Gastroesophageal sphincter (tissue), 4 donors: ENCODE measurements at regions not wholly inside any gene's neighbourhood (a gene's known extent, or its start where the extent isn't known, plus 50 kb on each side); places are given as distances from the start of the nearest gene placed in this dataset.

Source experiments
- ATAC-seq: fragments of 150-250 bp; one replicate; pipeline ENCODE4 v1.9.1; 2016; ENCODE audit warnings: mild to moderate bottlenecking, moderate library complexity
- H3K27ac ChIP-seq, 4 donors: fragments of 200-600 bp; sonication (generic) in 3 of 4; 1 replicate in 3 of 4; 2 replicates in 1 of 4; pipeline ENCODE4 v1.5.1; 2016 to 2019
- H3K27me3 ChIP-seq: fragments of 200-600 bp; sonication (generic); one replicate; pipeline ENCODE4 v1.5.1; 2019
- H3K36me3 ChIP-seq, 2 donors: fragments of 200-600 bp; sonication (generic); one replicate each; pipeline ENCODE4 v1.5.1; 2019; ENCODE audit warnings: control low read depth in 1 of 2
- H3K4me1 ChIP-seq, 3 donors: fragments of 200-600 bp; sonication (generic); 1 replicate in 2 of 3; 2 replicates in 1 of 3; pipeline ENCODE4 v1.5.1; 2016 to 2019; ENCODE audit warnings: control low read depth in 2 of 3
- H3K4me3 ChIP-seq, 2 donors: fragments of 200-600 bp; sonication (generic); one replicate each; pipeline ENCODE4 v1.5.1; 2019; ENCODE audit warnings: mild to moderate bottlenecking in 1 of 2, moderate library complexity in 1 of 2
- H3K9me3 ChIP-seq, 3 donors: fragments of 200-600 bp; sonication (generic); one replicate each; pipeline ENCODE4 v1.5.1; 2017 to 2019; ENCODE audit warnings: control low read depth in 2 of 3
- EP300 ChIP-seq: sonication (generic); formaldehyde crosslinking; IDR thresholded peaks from one replicate; pipeline ENCODE4 v1.6.1; 2017; ENCODE audit warnings: antibody characterized with exemption, mild to moderate bottlenecking
- POLR2A ChIP-seq, 2 donors: fragments of 450-650 bp; IDR thresholded peaks; one replicate each; pipeline ENCODE4 v1.6.1; 2017; ENCODE audit warnings: antibody characterized with exemption in 2 of 2, mild to moderate bottlenecking in 2 of 2, moderate library complexity in 1 of 2
- POLR2AphosphoS5 ChIP-seq: sonication (generic); formaldehyde crosslinking; IDR thresholded peaks from one replicate; pipeline ENCODE4 v1.6.1; 2017; ENCODE audit warnings: antibody characterized with exemption
- WGBS, 2 donors: methylation state at CpG; one replicate each; pipeline ENCODE4 v1.1.5; 2018; ENCODE audit warnings: low coverage in 1 of 2; 5-methylcytosine and 5-hydroxymethylcytosine counted together
- TF ChIP-seq, protein P1 (sequence below), 4 experiments: fragments of 200-600 bp in 2 of 4; fragments of 450-650 bp in 2 of 4; sonication (generic) in 1 of 4; IDR thresholded peaks; one replicate each; pipeline ENCODE4 v1.5.1; 2017 to 2019; ENCODE audit warnings: antibody characterized with exemption in 4 of 4, mild to moderate bottlenecking in 2 of 4, moderate library complexity in 2 of 4

DNA sequence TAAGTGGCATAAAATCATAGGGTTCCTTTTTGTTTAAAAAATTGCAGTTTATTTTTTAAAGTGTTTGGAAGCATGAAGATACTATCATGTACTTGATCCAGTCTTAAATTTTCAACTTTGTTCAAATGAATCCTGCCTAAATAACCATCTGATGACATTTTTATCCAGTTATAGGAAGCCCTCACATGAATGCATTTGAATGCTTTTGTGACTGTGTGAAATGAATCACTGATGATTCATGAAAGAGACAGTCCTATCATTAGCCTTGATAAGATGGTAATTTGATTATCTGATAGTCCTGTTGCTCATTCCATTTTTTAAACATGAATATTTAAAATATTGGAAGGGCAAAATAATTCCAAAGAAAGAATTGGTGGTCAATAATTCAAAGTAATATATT is 401.9 kb upstream of the ROBO2 start:
- Histone ChIP-seq H3K4me1 (no peaks in the 10 kb centered on the region), H3K27me3 (no peaks in the 10 kb centered on the region), H3K27ac (no peak overlapping the region), H3K9me3 (no peaks in the 10 kb centered on the region), H3K4me3 (no peak overlapping the region), H3K36me3 (no peaks in the 10 kb centered on the region)
- no peak for TF ChIP-seq POLR2A (IDR thresholded peaks at IDR 0.05)
- TF ChIP-seq EP300: no peak
- TF ChIP-seq POLR2AphosphoS5: no peak
- TF ChIP-seq, protein P1, sequence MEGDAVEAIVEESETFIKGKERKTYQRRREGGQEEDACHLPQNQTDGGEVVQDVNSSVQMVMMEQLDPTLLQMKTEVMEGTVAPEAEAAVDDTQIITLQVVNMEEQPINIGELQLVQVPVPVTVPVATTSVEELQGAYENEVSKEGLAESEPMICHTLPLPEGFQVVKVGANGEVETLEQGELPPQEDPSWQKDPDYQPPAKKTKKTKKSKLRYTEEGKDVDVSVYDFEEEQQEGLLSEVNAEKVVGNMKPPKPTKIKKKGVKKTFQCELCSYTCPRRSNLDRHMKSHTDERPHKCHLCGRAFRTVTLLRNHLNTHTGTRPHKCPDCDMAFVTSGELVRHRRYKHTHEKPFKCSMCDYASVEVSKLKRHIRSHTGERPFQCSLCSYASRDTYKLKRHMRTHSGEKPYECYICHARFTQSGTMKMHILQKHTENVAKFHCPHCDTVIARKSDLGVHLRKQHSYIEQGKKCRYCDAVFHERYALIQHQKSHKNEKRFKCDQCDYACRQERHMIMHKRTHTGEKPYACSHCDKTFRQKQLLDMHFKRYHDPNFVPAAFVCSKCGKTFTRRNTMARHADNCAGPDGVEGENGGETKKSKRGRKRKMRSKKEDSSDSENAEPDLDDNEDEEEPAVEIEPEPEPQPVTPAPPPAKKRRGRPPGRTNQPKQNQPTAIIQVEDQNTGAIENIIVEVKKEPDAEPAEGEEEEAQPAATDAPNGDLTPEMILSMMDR (IDR thresholded peaks at IDR 0.05): no peak
- ATAC-seq: no peak

GRCh38 chr3:76643623-76644304 is 396.1 kb upstream of the ROBO2 start:
- Histone ChIP-seq H3K4me3 (no peak overlapping the region), H3K27ac (no peak overlapping the region), H3K4me1 (no peaks in the 10 kb centered on the region), H3K27me3 (no peaks in the 10 kb centered on the region), H3K9me3 (no peaks in the 10 kb centered on the region), H3K36me3 (no peaks in the 10 kb centered on the region)
- TF ChIP-seq EP300 (no peak), POLR2AphosphoS5 (no peak), POLR2A (IDR thresholded peaks at IDR 0.05) (no peak)
- TF ChIP-seq, protein P1 (IDR thresholded peaks at IDR 0.05): no peak
- no peak for ATAC-seq

DNA sequence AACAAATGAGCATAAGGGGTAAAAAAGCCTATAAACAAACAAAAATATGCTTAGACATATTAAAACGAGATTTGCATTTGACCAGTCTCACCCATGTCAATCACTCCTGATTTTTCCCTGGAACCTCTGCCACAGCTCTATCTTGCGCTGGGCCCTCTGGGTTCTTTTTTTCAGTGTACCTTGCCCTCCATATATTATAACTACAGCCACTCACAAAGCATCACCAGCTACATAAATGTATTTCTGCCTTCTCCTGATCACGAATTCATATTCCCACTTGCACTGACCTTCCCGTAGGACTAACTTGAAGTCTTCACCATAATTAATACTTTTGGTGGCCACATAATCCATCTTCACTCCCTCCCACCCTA is 395.6 kb upstream of the ROBO2 start:
- no peaks in the 10 kb centered on the region for H3K36me3 ChIP-seq
- 54 to 60% methylated on average over 4 of the region's 4 CpGs for WGBS, 2 donors

DNA sequence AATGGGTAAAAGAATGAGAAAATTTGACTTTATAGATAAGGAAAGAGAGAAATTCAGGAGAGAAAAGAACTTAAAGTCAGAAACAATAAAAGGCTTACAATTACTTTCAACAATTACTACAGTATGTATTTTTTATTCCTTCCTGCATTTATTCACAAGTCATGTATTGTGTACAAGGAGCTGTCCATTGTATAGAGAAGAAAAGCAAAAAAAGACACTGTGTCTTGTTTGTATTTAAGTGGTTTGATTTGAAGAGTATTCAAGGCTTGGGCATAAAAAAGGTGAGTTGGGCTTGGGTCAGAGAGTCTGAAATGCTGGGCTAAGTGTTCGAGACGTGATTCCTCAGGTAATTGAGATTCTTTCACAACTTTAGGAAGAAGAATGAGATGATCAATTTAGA is 394.2 kb upstream of the ROBO2 start:
- ATAC-seq: no peak
- 88 to 92% methylated on average over 2 of the region's 2 CpGs for WGBS, 2 donors
- no peaks in the 10 kb centered on the region for H3K27me3 ChIP-seq
- H3K4me1 ChIP-seq: no peaks in the 10 kb centered on the region
- H3K4me3 ChIP-seq: no peak overlapping the region
- TF ChIP-seq POLR2A (IDR thresholded peaks at IDR 0.05): no peak
- TF ChIP-seq, protein P1 (IDR thresholded peaks at IDR 0.05): no peak
- TF ChIP-seq POLR2AphosphoS5: no peak
- TF ChIP-seq EP300: no peak
- no peak overlapping the region for H3K27ac ChIP-seq
- no peaks in the 10 kb centered on the region for H3K9me3 ChIP-seq
- no peaks in the 10 kb centered on the region for H3K36me3 ChIP-seq

More for the DNA sequence above, 395.6 kb upstream of the ROBO2 start:
- no peaks in the 10 kb centered on the region for H3K9me3 ChIP-seq
- no peaks in the 10 kb centered on the region for H3K27me3 ChIP-seq
- H3K27ac ChIP-seq: no peak overlapping the region
- TF ChIP-seq POLR2A (IDR thresholded peaks at IDR 0.05) (no peak), EP300 (no peak), POLR2AphosphoS5 (no peak)
- TF ChIP-seq, protein P1 (IDR thresholded peaks at IDR 0.05): no peak
- H3K4me1 ChIP-seq: no peaks in the 10 kb centered on the region
- no peak overlapping the region for H3K4me3 ChIP-seq
- ATAC-seq: no peak

DNA sequence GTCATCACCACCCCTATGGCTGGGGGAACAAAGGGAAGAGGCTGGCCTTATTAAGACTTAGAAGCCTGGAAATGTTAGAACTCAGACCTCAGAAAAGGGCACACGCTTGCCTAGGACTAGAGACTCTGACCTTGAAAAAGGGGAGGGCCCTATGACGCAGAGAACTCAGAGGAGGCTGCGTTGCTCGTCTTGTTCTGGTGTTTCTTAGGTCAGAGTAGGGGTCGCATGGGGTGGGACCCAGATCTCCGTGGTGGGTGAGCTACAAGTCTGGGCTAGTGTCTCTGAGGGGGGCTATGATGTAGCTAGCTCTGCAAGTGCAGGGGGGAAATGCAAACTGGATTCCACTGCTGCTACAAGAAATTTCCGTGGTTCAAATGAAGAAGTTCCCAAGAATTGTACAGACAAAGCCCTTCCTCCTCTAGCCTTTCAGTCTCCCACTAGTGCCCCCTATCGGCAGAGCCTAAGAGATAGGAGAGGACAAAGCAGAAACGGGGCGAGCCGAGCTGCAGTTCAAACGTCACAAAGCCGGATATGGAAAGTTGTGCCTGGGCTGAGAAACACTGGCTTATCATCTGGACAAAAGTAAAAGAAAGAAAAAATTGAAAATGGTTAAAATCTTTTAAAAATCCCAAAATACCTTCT is 392.9 kb upstream of the ROBO2 start:
- WGBS, 2 donors: 62% methylated on average over 11 of the region's 13 CpGs; no CpG with 5 or more reads in 1 of the 2 donors
- no peaks in the 10 kb centered on the region for H3K27me3 ChIP-seq
- no peak for ATAC-seq
- TF ChIP-seq POLR2A (IDR thresholded peaks at IDR 0.05) (no peak), EP300 (no peak), POLR2AphosphoS5 (no peak)
- TF ChIP-seq, protein P1 (IDR thresholded peaks at IDR 0.05): no peak
- no peaks in the 10 kb centered on the region for H3K36me3 ChIP-seq
- H3K27ac ChIP-seq: no peak overlapping the region
- no peaks in the 10 kb centered on the region for H3K4me1 ChIP-seq
- H3K4me3 ChIP-seq: no peak overlapping the region
- H3K9me3 ChIP-seq: no peaks in the 10 kb centered on the region
